PC-3 (cell line): ENCODE measurements at regions not wholly inside any gene's neighbourhood (a gene's known extent, or its start where the extent isn't known, plus 50 kb on each side); places are given as distances from the start of the nearest gene placed in this dataset.

ENCODE experiments used
- ATAC-seq: fragments of 200-7000 bp; cut with Tn5 transposase; 2 replicates; pipeline ENCODE4 v1.9.1; 2020; ENCODE audit warnings: mild to moderate bottlenecking, moderate library complexity
- BruUV-seq: library from RNA; stranded (reverse); fragments of 400-500 nt; replicated peaks from 2 replicates; lab custom pipeline; 2021; lab: Mats Ljungman, UMichigan
- CTCF ChIA-PET: fragments of 300-600 bp; sonication (Branson Sonifier 250); formaldehyde crosslinking; loops from one replicate; lab custom pipeline; 2022; ENCODE audit warnings: antibody characterized with exemption; lab: Charles Lee
- POLR2A ChIA-PET: fragments of 300-600 bp; sonication (Branson Sonifier 250); formaldehyde crosslinking; loops from one replicate; lab custom pipeline; 2022; ENCODE audit warnings: antibody characterized with exemption; ENCODE audit not compliant: unreplicated experiment; lab: Charles Lee
- DNase-seq: peaks from one replicate; pipeline ENCODE4 v3.0.0-alpha.2; 2015
- H2AFZ ChIP-seq: fragments of 300-600 bp; sonication (generic); 2 replicates; pipeline ENCODE4 v1.6.0; 2016; ENCODE audit warnings: antibody characterized with exemption, low read length
- H3F3A ChIP-seq: fragments of 300-600 bp; sonication (generic); one replicate; pipeline ENCODE4 v1.6.0; 2017; ENCODE audit warnings: antibody characterized with exemption, low read length, control low read depth, mild to moderate bottlenecking; ENCODE audit not compliant: unreplicated experiment
- H3K27ac ChIP-seq: fragments of 300-600 bp; sonication (generic); 2 replicates; pipeline ENCODE4 v1.5.1; 2016; ENCODE audit warnings: mild to moderate bottlenecking, low read length
- H3K27me3 ChIP-seq: fragments of 300-600 bp; sonication (generic); 2 replicates; pipeline ENCODE4 v1.6.1; 2016; ENCODE audit warnings: low read length, mixed read lengths
- H3K36me3 ChIP-seq: fragments of 300-600 bp; sonication (generic); 2 replicates; pipeline ENCODE4 v1.6.1; 2016; ENCODE audit warnings: low read depth, mixed run types, low read length, mixed read lengths
- H3K4me1 ChIP-seq: fragments of 300-600 bp; sonication (generic); 2 replicates; pipeline ENCODE4 v1.5.1; 2016; ENCODE audit warnings: low read length; ENCODE audit not compliant: insufficient read depth
- H3K4me2 ChIP-seq: fragments of 300-600 bp; sonication (generic); 2 replicates; pipeline ENCODE4 v1.6.0; 2016; ENCODE audit warnings: low read length
- H3K4me3 ChIP-seq: fragments of 300-600 bp; sonication (generic); 2 replicates; pipeline ENCODE4 v1.5.1; 2016; ENCODE audit warnings: mild to moderate bottlenecking, low read length, mixed read lengths
- H3K79me2 ChIP-seq: fragments of 300-600 bp; sonication (generic); 2 replicates; pipeline ENCODE4 v1.6.1; 2017; ENCODE audit warnings: low read length, mixed read lengths
- H3K9ac ChIP-seq: fragments of 300-600 bp; sonication (generic); 2 replicates; pipeline ENCODE4 v1.6.0; 2016; ENCODE audit warnings: mild to moderate bottlenecking, low read length
- H3K9me2 ChIP-seq: fragments of 300-600 bp; sonication (generic); replicated peaks from 2 replicates; pipeline ENCODE4 v1.6.1; 2016; ENCODE audit warnings: mixed run types, low read length, mixed read lengths
- H3K9me3 ChIP-seq: fragments of 300-600 bp; sonication (generic); 2 replicates; pipeline ENCODE4 v1.6.1; 2016; ENCODE audit warnings: low read length, mixed read lengths
- H4K20me1 ChIP-seq: fragments of 300-600 bp; sonication (generic); 2 replicates; pipeline ENCODE4 v1.6.1; 2016; ENCODE audit warnings: low read length, mixed read lengths
- EZH2 ChIP-seq: fragments of 300-600 bp; sonication (generic); IDR thresholded peaks from one replicate; pipeline ENCODE4 v1.6.1; 2017; ENCODE audit warnings: antibody characterized with exemption, mild to moderate bottlenecking, low read length; ENCODE audit not compliant: unreplicated experiment
- EZH2phosphoT487 ChIP-seq: fragments of 300-600 bp; sonication (generic); IDR thresholded peaks from 2 replicates; pipeline ENCODE4 v1.6.1; 2018; ENCODE audit warnings: mild to moderate bottlenecking, antibody characterized with exemption, low read length, borderline replicate concordance
- intact Hi-C: fragments of 100-400 bp; cut with micrococcal nuclease; formaldehyde crosslinking; loops from 2 replicates; pipeline ENCODE4 v1.9.0; 2023
- TF ChIP-seq, protein P1 (sequence below): fragments of 300-600 bp; sonication (generic); conservative IDR thresholded peaks from 2 replicates; pipeline ENCODE4 v1.5.1; 2017; ENCODE audit warnings: antibody characterized with exemption, low read depth, mild to moderate bottlenecking, low read length

DNA sequence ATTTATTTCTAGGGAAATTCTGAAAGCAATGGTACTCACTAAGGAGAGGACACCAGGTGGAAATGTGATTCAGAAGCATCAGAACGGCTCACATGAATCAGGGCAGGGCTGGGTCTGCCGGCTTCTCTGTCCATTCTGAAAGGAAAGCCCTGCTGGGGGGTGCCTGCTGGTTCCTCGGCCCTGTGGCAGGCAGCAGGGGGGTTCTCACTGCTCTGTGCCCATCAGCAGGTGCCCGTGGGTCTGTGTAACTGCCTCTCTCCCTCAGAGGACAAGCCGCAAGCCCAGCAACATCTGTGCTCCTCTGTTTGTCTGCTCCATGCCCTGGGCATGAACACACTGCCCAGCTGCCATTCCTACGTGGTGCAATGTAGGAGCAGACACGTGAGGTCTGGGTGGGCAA, 74.9 kb upstream of the ZNF423 start:
- no peaks in the 10 kb centered on the region for H3K9me3 ChIP-seq
- intact Hi-C loops: no loop called here
- H4K20me1 ChIP-seq: no peaks in the 10 kb centered on the region
- H3K9ac ChIP-seq: no peak overlapping the region
- ATAC-seq (no peak), DNase-seq (no peak)
- H3K79me2 ChIP-seq: no peaks in the 10 kb centered on the region
- ChIA-PET CTCF (no interaction called here), POLR2A (no interaction called here)
- no peak overlapping the region for H2AFZ ChIP-seq
- BruUV-seq: no TSS peak
- no peak overlapping the region for H3K4me3 ChIP-seq
- no peaks in the 10 kb centered on the region for H3K36me3 ChIP-seq
- no peaks in the 10 kb centered on the region for H3K4me1 ChIP-seq
- no peak for TF ChIP-seq EZH2
- TF ChIP-seq, protein P1, sequence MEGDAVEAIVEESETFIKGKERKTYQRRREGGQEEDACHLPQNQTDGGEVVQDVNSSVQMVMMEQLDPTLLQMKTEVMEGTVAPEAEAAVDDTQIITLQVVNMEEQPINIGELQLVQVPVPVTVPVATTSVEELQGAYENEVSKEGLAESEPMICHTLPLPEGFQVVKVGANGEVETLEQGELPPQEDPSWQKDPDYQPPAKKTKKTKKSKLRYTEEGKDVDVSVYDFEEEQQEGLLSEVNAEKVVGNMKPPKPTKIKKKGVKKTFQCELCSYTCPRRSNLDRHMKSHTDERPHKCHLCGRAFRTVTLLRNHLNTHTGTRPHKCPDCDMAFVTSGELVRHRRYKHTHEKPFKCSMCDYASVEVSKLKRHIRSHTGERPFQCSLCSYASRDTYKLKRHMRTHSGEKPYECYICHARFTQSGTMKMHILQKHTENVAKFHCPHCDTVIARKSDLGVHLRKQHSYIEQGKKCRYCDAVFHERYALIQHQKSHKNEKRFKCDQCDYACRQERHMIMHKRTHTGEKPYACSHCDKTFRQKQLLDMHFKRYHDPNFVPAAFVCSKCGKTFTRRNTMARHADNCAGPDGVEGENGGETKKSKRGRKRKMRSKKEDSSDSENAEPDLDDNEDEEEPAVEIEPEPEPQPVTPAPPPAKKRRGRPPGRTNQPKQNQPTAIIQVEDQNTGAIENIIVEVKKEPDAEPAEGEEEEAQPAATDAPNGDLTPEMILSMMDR: no peak
- no peak for TF ChIP-seq EZH2phosphoT487
- no peaks in the 10 kb centered on the region for H3F3A ChIP-seq
- H3K27ac ChIP-seq: no peak overlapping the region
- no peaks in the 10 kb centered on the region for H3K9me2 ChIP-seq
- no peak overlapping the region for H3K4me2 ChIP-seq
- peaks cover 58% of the 10 kb centered on the region for H3K27me3 ChIP-seq

GRCh38 chr16:49931266-49931665, 75.4 kb upstream of the ZNF423 start:
- no peaks in the 10 kb centered on the region for H3K79me2 ChIP-seq
- TF ChIP-seq EZH2phosphoT487: no peak
- TF ChIP-seq, protein P1: no peak
- no peak for TF ChIP-seq EZH2
- no peak overlapping the region for H3K9ac ChIP-seq
- H2AFZ ChIP-seq: no peak overlapping the region
- H3K27ac ChIP-seq: no peak overlapping the region
- ATAC-seq (no peak), DNase-seq (no peak)
- no peaks in the 10 kb centered on the region for H3F3A ChIP-seq
- ChIA-PET CTCF (no interaction called here), POLR2A (no interaction called here)
- BruUV-seq: no TSS peak
- H3K9me2 ChIP-seq: no peaks in the 10 kb centered on the region
- intact Hi-C loops: no loop called here
- no peaks in the 10 kb centered on the region for H3K9me3 ChIP-seq
- H3K4me3 ChIP-seq: no peak overlapping the region
- H3K4me1 ChIP-seq: no peaks in the 10 kb centered on the region
- H3K27me3 ChIP-seq: peaks cover 59% of the 10 kb centered on the region
- H4K20me1 ChIP-seq: no peaks in the 10 kb centered on the region
- no peak overlapping the region for H3K4me2 ChIP-seq
- no peaks in the 10 kb centered on the region for H3K36me3 ChIP-seq

- no peak overlapping the region for H3K4me3 ChIP-seq
- BruUV-seq: no TSS peak
- H3K79me2 ChIP-seq: no peaks in the 10 kb centered on the region
- no peaks in the 10 kb centered on the region for H3K4me1 ChIP-seq
- TF ChIP-seq EZH2phosphoT487 (no peak), EZH2 (no peak)
- TF ChIP-seq, protein P1: no peak
- H3K9ac ChIP-seq: no peak overlapping the region
- H3K36me3 ChIP-seq: no peaks in the 10 kb centered on the region
- H3K27ac ChIP-seq: no peak overlapping the region
- ATAC-seq (no peak), DNase-seq (no peak)
- no peak overlapping the region for H3K4me2 ChIP-seq
- no peaks in the 10 kb centered on the region for H3K9me3 ChIP-seq
- H3F3A ChIP-seq: no peaks in the 10 kb centered on the region
- intact Hi-C loops: no loop called here
- H3K27me3 ChIP-seq: peaks cover 59% of the 10 kb centered on the region
- H3K9me2 ChIP-seq: no peaks in the 10 kb centered on the region
- H4K20me1 ChIP-seq: no peaks in the 10 kb centered on the region
- POLR2A ChIA-PET: no interaction called here
- CTCF ChIA-PET: no interaction called here
- H2AFZ ChIP-seq: no peak overlapping the region
Measured at GRCh38 chr16:49931916-49932315, 76.0 kb upstream of the ZNF423 start.
